Coronary artery (tissue), 2 donors: ENCODE measurements at regions not wholly inside any gene's neighbourhood (a gene's known extent, or its start where the extent isn't known, plus 50 kb on each side); places are given as distances from the start of the nearest gene placed in this dataset.
"Not testable (repeated sequence)": the region's sequence is repeated elsewhere in the genome, so short reads cannot be mapped to it uniquely, and the experiment has no call there.

ENCODE experiments used
- DNase-seq: peaks from one replicate; pipeline ENCODE4 v3.0.0-alpha.2; 2017; ENCODE audit warnings: low spot score
- H3K27ac ChIP-seq, 2 donors: fragments of 200-600 bp; sonication (generic); one replicate each; pipeline ENCODE4 v1.5.1; 2016 to 2019
- H3K4me3 ChIP-seq: fragments of 200-600 bp; sonication (generic); 2 replicates; pipeline ENCODE4 v1.5.1; 2016; ENCODE audit warnings: mild to moderate bottlenecking, moderate library complexity

DNA sequence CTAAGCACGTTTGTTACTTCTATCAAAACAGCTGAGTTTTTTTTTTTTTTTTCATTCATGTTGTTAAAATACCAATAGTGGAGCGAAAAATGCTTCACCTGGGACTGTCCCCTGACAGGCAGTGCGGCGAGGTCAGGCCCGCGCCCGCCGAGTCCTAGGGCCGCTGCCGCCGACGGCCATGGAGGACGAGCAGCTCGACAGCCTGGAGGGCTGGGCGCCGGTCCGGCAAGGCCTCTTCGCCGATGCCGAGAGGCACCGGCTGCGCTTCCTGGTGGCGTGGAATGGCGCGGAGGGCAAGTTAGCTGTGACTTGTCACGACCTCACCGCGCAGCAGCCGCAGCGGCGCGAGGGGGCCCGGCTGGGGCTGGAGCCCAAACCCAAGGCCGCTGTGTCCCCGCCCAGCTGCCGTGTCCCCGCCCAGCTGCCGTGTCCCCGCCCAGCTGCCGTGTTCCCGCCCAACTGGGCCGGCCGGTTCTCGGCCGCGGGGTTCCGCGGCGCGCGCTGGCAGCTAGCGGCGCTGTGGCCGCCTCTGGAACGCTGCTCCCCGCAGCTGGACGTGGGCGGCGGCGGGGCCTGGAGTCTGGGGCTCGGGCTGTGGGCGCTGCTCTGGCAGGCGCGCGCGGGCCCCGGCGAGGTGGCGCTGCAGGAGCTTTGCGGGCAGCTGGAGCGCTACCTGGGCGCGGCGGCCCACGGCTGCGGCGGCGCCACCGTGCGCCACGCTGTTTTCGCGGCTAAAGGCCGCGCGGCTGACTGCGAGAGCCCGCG lies 56.7 kb upstream of the GOLGA8R start:
- not testable (repeated sequence) for DNase-seq
- Histone ChIP-seq H3K4me3 (peak overlapping the region; percentile 78), H3K27ac (peak overlapping the region; percentile 76 to 88)

DNA sequence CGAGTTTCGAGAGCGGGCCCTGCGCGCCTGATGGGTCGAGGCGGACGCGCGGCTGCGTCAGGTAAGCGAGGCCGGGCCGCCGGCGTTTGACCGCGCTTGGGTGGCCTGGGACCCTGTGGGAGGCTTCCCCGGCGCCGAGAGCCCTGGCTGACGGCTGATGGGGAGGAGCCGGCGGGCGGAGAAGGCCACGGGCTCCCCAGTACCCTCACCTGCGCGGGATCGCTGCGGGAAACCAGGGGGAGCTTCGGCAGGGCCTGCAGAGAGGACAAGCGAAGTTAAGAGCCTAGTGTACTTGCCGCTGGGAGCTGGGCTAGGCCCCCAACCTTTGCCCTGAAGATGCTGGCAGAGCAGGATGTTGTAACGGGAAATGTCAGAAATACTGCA lies 57.3 kb upstream of the GOLGA8R start:
- H3K4me3 ChIP-seq: peak overlapping the region; percentile 78
- peak overlapping the region; percentile 76 to 88 for H3K27ac ChIP-seq

DNA sequence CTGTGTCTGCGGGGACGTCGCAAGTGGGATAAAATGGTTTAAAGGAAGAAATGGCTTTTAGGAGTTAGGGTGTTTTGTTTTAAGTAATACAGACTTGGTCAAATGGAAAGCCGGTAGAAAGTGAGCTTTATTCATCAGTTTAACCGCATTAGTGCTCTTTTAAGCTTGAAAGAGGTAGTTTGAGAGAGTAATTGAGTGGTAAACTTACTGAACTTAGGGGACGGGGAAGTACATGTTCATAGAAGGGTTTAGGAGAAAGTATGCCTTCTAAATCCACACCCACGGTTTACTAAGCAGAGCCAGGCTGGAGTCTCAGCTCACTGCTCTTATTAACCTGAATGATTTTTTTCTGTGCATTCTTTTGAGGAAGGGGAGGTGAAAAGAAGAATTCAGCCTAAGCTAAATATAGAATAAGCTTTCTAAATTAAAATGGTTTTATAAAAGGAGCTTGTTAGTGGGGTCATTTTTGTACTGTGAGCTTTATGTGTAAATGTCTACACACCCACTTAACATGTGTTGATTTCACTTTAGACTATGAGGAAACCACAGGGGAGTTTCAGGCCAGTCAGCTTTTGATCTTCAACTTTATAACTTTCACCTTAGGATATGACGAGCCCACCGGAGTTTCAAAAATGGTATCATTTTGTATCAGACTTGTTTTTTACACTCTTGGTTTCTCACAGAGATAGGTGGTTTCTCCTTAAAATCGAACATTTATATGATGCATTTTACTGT lies 57.9 kb upstream of the GOLGA8R start:
- not testable (repeated sequence) for H3K4me3 ChIP-seq, DNase-seq, H3K27ac ChIP-seq

More for the DNA sequence above, 57.3 kb upstream of the GOLGA8R start:
- DNase-seq: not testable (repeated sequence)

DNA sequence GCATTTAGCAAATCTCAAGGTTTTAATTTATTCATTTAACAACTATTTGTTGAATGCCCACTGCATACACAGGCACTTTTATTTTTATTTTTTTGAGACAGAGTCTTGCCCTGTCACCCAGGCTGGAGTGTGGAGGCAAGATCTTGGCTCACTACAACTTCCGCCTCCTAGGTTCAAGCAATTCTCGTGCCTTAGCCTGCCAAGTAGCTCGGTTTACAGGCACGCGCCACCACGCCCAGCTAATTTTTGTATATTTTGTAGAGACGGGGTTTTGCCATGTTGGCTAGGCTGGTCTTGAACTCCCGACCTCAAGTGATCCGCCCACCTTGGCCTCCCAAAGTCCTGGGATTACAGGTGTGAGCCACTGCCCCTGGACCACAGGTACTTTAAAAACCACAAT lies 67.0 kb upstream of the GOLGA8Q start:
- H3K4me3 ChIP-seq, DNase-seq, H3K27ac ChIP-seq: not testable (repeated sequence)

DNA sequence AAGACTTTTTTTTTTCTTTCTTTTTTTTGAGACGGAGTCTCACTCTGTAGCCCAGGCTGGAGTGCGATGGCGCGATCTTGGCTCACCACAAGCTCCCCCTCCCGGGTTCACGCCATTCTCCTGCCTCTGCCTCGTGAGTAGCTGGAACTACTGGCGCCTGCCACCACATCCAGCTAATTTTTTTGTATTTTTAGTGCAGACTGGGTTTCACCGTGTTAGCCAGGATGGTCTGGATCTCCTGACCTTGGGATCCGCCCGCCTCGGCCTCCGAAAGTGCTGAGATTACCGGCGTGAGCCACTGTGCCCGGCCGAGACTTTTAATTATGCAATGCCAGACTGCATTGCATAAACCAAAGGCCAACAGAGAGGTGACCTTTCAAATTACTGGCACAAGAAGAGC lies 62.6 kb upstream of the GOLGA8Q start:
- DNase-seq: peak; percentile 24
- H3K27ac ChIP-seq, H3K4me3 ChIP-seq: not testable (repeated sequence)

DNA sequence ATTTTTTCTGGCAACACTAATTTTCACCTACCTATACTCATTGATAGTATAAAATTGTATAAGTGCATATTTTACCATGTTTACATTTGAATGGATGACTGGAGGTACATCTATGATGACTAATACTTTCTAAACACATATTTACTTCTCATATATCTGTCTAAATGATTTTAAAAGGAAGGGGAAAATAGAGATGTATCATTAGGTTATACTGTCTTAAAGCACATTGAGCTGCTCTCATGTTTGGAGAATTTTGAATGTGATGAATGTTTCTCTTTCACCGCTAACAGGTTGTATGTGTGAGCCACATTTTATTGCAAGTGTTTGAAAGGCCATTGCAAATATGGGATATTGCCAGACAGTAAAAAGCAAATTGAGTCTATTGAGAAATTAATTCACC lies 61.5 kb upstream of the GOLGA8Q start:
- H3K4me3 ChIP-seq, DNase-seq, H3K27ac ChIP-seq: not testable (repeated sequence)

DNA sequence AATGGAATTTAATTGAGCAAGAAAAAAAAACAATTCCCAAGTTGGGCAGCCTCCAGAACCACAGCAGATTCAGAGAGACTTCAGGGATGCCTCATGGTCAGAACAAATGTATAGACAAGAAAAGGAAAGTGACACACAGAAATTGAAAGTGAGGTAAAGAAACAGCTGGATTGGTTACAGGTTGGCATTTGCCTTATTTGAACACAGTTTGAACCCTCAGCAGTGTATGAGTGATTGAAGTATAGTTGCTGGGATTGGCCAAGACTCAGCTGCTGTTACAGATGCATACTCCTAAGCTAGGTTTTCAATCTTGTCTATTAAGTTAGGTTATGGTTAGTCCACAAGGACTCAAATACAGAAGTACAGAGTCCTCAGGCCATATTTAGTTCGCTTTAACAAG lies 57.9 kb upstream of the GOLGA8Q start:
- DNase-seq, H3K4me3 ChIP-seq, H3K27ac ChIP-seq: not testable (repeated sequence)

DNA sequence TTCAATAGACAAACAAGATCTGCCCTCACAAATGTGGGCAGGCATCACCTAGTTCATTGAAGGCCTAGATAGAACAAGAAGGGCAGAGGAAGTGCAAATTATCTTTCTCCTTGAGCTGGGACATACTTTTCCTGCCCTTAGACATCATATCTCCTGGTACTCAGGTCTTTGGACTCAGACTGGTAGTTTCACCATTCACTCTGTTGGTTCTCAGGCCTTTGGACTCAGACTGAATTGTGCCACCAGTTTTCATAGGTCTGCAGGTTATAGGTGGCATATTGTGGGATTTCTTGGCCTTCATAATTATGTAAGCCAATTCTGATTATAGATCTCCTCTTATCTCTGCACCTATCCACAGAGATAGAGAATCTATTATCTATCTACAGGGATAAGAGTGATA lies 54.6 kb upstream of the GOLGA8Q start:
- H3K4me3 ChIP-seq: not testable (repeated sequence)

DNA sequence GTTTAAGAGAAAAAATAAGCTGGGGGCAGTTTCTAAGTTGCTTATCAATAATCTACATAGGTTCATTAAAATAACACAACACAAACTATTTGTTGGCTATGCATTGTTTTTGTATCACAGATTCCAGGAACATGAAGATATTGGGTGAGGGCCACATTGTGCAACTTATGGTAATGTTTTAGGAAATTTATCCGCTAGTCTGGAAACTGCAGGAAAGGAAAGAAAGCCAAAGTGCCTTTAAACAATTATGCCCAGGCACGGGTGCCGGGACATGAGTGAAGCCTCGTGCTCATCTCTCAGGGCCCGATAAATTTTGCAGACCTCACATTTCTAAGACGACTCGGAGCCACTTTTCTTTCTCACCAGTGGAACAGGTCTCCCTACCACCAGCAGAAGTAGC lies 52.6 kb upstream of the GOLGA8Q start:
- not testable (repeated sequence) for H3K27ac ChIP-seq, H3K4me3 ChIP-seq, DNase-seq

More for the DNA sequence above, 54.6 kb upstream of the GOLGA8Q start:
- not testable (repeated sequence) for DNase-seq, H3K27ac ChIP-seq

DNA sequence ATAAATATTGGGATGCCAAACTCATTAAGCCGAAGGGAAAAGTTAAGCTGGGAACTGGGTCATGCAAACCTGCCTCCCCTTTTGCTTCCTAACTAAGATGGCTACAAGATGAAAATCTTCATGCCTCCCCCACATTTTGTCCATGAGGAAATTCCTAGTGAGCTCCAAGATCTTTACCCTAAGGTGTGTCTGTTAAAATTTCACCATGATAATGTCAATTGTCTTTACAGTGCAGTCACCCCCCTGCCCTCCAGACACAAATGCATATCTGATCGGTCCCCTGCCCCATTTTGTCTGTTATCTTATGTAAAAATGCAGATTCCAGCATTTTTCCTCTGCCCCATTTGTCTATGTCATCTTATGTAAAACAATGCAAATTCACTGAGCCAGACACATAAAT lies 51.3 kb upstream of the GOLGA8Q start:
- not testable (repeated sequence) for DNase-seq, H3K27ac ChIP-seq, H3K4me3 ChIP-seq
